Epithelial cell of proximal tubule (primary cell): ENCODE measurements at regions not wholly inside any gene's neighbourhood (a gene's known extent, or its start where the extent isn't known, plus 50 kb on each side); places are given as distances from the start of the nearest gene placed in this dataset.

ENCODE experiments used
- DNase-seq: peaks from one replicate; pipeline ENCODE4 v3.0.0-alpha.2; 2011; ENCODE audit warnings: low read depth
- H3K4me3 ChIP-seq: 2 replicates; pipeline ENCODE4 v1.5.1; 2011; ENCODE audit warnings: low read depth, mild to moderate bottlenecking, low read length
- TF ChIP-seq, protein P1 (sequence below): conservative IDR thresholded peaks from 2 replicates; pipeline ENCODE4 v1.5.1; 2012; ENCODE audit warnings: low read depth, mild to moderate bottlenecking, low read length

- TF ChIP-seq, protein P1, sequence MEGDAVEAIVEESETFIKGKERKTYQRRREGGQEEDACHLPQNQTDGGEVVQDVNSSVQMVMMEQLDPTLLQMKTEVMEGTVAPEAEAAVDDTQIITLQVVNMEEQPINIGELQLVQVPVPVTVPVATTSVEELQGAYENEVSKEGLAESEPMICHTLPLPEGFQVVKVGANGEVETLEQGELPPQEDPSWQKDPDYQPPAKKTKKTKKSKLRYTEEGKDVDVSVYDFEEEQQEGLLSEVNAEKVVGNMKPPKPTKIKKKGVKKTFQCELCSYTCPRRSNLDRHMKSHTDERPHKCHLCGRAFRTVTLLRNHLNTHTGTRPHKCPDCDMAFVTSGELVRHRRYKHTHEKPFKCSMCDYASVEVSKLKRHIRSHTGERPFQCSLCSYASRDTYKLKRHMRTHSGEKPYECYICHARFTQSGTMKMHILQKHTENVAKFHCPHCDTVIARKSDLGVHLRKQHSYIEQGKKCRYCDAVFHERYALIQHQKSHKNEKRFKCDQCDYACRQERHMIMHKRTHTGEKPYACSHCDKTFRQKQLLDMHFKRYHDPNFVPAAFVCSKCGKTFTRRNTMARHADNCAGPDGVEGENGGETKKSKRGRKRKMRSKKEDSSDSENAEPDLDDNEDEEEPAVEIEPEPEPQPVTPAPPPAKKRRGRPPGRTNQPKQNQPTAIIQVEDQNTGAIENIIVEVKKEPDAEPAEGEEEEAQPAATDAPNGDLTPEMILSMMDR, result no peak
- no peak overlapping the region for H3K4me3 ChIP-seq
- DNase-seq, result no peak
Observed at GRCh38 chr21:16074950-16075489, 345.2 kb downstream of the USP25 start.

DNA sequence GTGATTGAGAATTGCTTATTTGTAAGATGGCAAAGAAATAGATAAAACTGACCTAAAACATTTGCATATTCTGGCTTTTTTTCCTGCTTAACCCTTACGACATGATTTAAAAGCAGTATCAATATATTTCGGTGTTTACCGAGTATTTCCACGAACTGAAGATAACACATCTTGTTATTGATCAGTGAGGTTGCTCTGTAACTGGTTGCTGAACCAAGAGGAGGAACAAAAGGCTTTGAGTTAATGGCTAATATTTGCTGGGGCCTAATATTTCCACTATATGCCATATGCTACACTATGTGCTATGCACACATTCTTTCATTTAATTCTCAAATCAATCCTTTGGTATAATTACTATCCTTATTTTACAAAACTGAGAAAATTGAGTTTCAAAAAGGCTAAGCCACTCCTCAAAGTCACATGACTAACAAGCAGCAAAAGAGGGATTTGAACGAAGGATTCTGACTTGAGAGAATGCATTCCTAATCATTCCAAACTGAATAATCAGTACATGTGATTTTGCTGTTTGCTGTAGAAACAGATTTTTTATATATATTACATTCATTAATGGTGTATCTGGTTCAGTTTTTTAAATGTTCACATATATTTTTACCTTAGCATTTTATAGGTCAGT lies 346.0 kb downstream of the USP25 start:
- TF ChIP-seq, protein P1, result no peak
- DNase-seq, result no peak
- H3K4me3 ChIP-seq, result no peak overlapping the region

GRCh38 chr21:16076465-16076864 lies 346.7 kb downstream of the USP25 start:
- TF ChIP-seq, protein P1, result no peak
- no peak overlapping the region for H3K4me3 ChIP-seq
- DNase-seq, result no peak

DNA sequence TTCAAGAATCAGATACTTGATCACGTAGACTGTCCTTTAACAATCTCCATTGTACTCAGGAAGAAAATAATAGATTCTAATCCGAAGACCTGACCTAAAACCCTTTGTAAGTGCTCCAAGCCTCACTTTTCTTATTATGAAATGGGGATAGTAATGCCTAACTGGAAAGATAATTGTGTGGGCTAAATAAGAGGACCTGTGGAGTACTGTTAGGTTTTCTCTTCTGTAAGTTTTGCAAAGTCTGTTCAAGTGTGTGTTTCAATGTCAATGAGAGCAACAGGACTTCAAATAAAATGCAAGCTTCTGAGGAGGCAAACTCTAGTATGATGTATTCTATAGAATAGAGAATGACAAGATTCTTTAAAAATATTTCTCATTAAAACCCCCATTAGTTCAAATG lies 348.6 kb downstream of the USP25 start:
- H3K4me3 ChIP-seq, result no peak overlapping the region
- no peak for DNase-seq
- TF ChIP-seq, protein P1, result no peak

DNA sequence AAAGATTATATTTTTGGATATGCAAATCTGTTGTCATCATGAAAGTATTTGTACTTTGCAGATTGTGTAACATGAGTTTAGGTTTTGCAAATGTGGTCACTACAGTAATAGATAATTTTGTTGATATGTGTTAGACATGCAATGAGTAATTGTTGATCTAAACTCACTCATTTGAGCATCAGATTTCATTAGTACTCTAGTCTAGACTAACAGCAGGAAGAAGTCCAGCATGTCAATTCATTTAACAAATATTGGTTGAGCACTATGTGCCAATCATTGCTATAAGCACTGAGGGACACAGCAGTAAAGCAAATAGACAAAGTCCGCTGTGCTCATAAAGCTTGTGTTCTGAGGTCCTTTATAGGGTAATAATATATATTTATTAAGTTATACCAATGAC lies 350.0 kb downstream of the USP25 start:
- no peak for DNase-seq
- TF ChIP-seq, protein P1, result no peak

GRCh38 chr21:16081304-16081703 lies 351.5 kb downstream of the USP25 start:
- H3K4me3 ChIP-seq, result no peak overlapping the region
- DNase-seq, result no peak
- TF ChIP-seq, protein P1, result no peak

More for the DNA sequence above, 350.0 kb downstream of the USP25 start:
- H3K4me3 ChIP-seq, result no peak overlapping the region
